HepG2 (cell line): ENCODE measurements at regions not wholly inside any gene's neighbourhood (a gene's known extent, or its start where the extent isn't known, plus 50 kb on each side); places are given as distances from the start of the nearest gene placed in this dataset.

Experiments
- ATAC-seq: fragments of 200-7000 bp; cut with Tn5 transposase; 3 replicates; pipeline ENCODE4 v1.9.1; 2020; ENCODE audit warnings: mild to moderate bottlenecking, moderate library complexity
- BruUV-seq: library from RNA; stranded (reverse); fragments of 400-500 nt; replicated peaks from 2 replicates; lab custom pipeline; 2021; lab: Mats Ljungman, UMichigan
- CTCF ChIA-PET: fragments of 300-600 bp; formaldehyde crosslinking; extraction: SDS; loops from one replicate; lab custom pipeline; 2021; ENCODE audit warnings: low total read pairs, inconsistent platforms, low intra/inter-chr PET ratio; lab: Yijun Ruan, JAX
- POLR2A ChIA-PET: fragments of 350-600 bp; sonication (Branson Sonifier 250); formaldehyde crosslinking; loops from one replicate; lab custom pipeline; 2020; ENCODE audit warnings: antibody characterized with exemption, inconsistent platforms; lab: Yijun Ruan, JAX
- DNase-seq: peaks from one replicate; pipeline ENCODE4 v3.0.0-alpha.2; 2015; ENCODE audit warnings: low spot score
- FAIRE-seq: peaks from 3 replicates; lab custom pipeline; 2011; peaks lifted over from hg19 to GRCh38; lab: Jason Lieb, UNC
- H2AFZ ChIP-seq: one replicate; pipeline ENCODE4 v1.6.1; 2011; ENCODE audit warnings: low read length, inconsistent platforms
- H3K27ac ChIP-seq: fragments of 300-600 bp; 3 replicates; pipeline ENCODE4 v1.8.0; 2011; ENCODE audit warnings: mixed run types, mild to moderate bottlenecking, mixed read lengths, low read length, inconsistent platforms; ENCODE audit not compliant: insufficient read depth; ENCODE audit errors: extremely low read length
- H3K27me3 ChIP-seq, 2 experiments: fragments of 200-600 bp in 1 of 2; 2 replicates in 1 of 2; 3 replicates in 1 of 2; pipeline versions ENCODE4 v1.6.0 to v1.8.0; 2011; ENCODE audit warnings: low read length in 2 of 2, mild to moderate bottlenecking in 2 of 2, moderate library complexity in 2 of 2, inconsistent platforms in 1 of 2; ENCODE audit not compliant: insufficient read depth in 2 of 2, control insufficient read depth in 1 of 2
- H3K36me3 ChIP-seq, 2 experiments: fragments of 200-600 bp in 1 of 2; replicated peaks in 1 of 2; 2 replicates in 1 of 2; 3 replicates in 1 of 2; pipeline versions ENCODE4 v1.5.1 to v1.8.0; 2011; ENCODE audit warnings: low read length in 2 of 2, inconsistent platforms in 1 of 2; ENCODE audit not compliant: insufficient read depth in 2 of 2, control insufficient read depth in 1 of 2
- H3K4me1 ChIP-seq: 2 replicates; pipeline ENCODE4 v1.5.1; 2012; ENCODE audit warnings: low read length, inconsistent platforms; ENCODE audit not compliant: insufficient read depth
- H3K4me2 ChIP-seq: 2 replicates; pipeline ENCODE4 v1.6.0; 2011; ENCODE audit warnings: low read depth, low read length, inconsistent platforms
- H3K4me3 ChIP-seq, 3 experiments: fragments of 200-600 bp in 1 of 3; sonication (generic), shearing (Covaris generic) in 1 of 3; replicated peaks in 1 of 3; 2 replicates each; pipeline ENCODE4 v1.5.1; 2011 to 2016; ENCODE audit warnings: low read length in 3 of 3, inconsistent platforms in 2 of 3, low read depth in 2 of 3, mild to moderate bottlenecking in 2 of 3, control low read depth in 1 of 3, mixed read lengths in 1 of 3; ENCODE audit not compliant: insufficient read depth in 1 of 3
- H3K79me2 ChIP-seq: one replicate; pipeline ENCODE4 v1.6.1; 2011; ENCODE audit warnings: low read length, inconsistent platforms; ENCODE audit not compliant: insufficient read depth
- H3K9ac ChIP-seq: 2 replicates; pipeline ENCODE4 v1.6.0; 2011; ENCODE audit warnings: mild to moderate bottlenecking, low read depth, low read length, inconsistent platforms; ENCODE audit not compliant: insufficient read depth
- H3K9me3 ChIP-seq: 2 replicates; pipeline ENCODE4 v1.5.1; 2012; ENCODE audit warnings: mild to moderate bottlenecking, low read length
- H4K20me1 ChIP-seq: 2 replicates; pipeline ENCODE4 v1.6.0; 2011; ENCODE audit warnings: inconsistent platforms, mild to moderate bottlenecking, low read length, moderate library complexity; ENCODE audit not compliant: insufficient read depth
- DNMT1 ChIP-seq: sonication (generic); formaldehyde crosslinking; IDR thresholded peaks from 2 replicates; pipeline ENCODE4 v1.5.1; 2020; ENCODE audit warnings: mild to moderate bottlenecking, missing genetic modification reagents
- GATAD2A ChIP-seq: IDR thresholded peaks from 2 replicates; pipeline ENCODE4 v1.6.1; 2016
- KLF9 ChIP-seq: IDR thresholded peaks from 2 replicates; pipeline ENCODE4 v1.6.1; 2016; ENCODE audit warnings: low read depth
- MATR3 ChIP-seq: sonication (generic); formaldehyde crosslinking; IDR thresholded peaks from 2 replicates; pipeline ENCODE4 v1.4.0; 2020; ENCODE audit warnings: missing genetic modification reagents
- RBM22 ChIP-seq: fragments of 200-400 bp; formaldehyde crosslinking; optimal IDR thresholded peaks from 2 replicates; pipeline ENCODE3; 2017; ENCODE audit warnings: mild to moderate bottlenecking, low read length, moderate library complexity
- ZFP41 ChIP-seq: sonication (generic); formaldehyde crosslinking; IDR thresholded peaks from 2 replicates; pipeline ENCODE4 v1.4.0; 2020; ENCODE audit warnings: mild to moderate bottlenecking, missing genetic modification reagents, borderline replicate concordance
- ZNF543 ChIP-seq: sonication (generic); formaldehyde crosslinking; IDR thresholded peaks from 2 replicates; pipeline ENCODE4 v1.4.0; 2020; ENCODE audit warnings: mild to moderate bottlenecking, missing genetic modification reagents
- ZNF570 ChIP-seq: sonication (generic); formaldehyde crosslinking; IDR thresholded peaks from 2 replicates; pipeline ENCODE4 v1.4.0; 2020; ENCODE audit warnings: mild to moderate bottlenecking, missing genetic modification reagents, borderline replicate concordance
- ZNF572 ChIP-seq: sonication (generic); formaldehyde crosslinking; IDR thresholded peaks from 2 replicates; pipeline ENCODE4 v1.5.1; 2020; ENCODE audit warnings: mild to moderate bottlenecking, missing genetic modification reagents
- ZNF577 ChIP-seq: sonication (generic); formaldehyde crosslinking; IDR thresholded peaks from 2 replicates; pipeline ENCODE4 v1.4.0; 2020; ENCODE audit warnings: mild to moderate bottlenecking, low read depth, missing genetic modification reagents, borderline replicate concordance
- ZNF674 ChIP-seq: sonication (generic); formaldehyde crosslinking; IDR thresholded peaks from 2 replicates; pipeline ENCODE4 v1.5.0; 2020; ENCODE audit warnings: low read depth, mild to moderate bottlenecking, missing genetic modification reagents
- WGBS: methylation state at CpG from one replicate; pipeline ENCODE4 v1.1.6; 2017; ENCODE audit warnings: low lambda C conversion rate; 5-methylcytosine and 5-hydroxymethylcytosine counted together
- in situ Hi-C: cut with HindIII; loops from 2 replicates; pipeline ENCODE4 v1.10.0; 2017; ENCODE audit warnings: low pct_unique_long_range_greater_than_20kb; ENCODE audit not compliant: extremely low pct_ligation_motif_present
- intact Hi-C: fragments of 100-400 bp; cut with micrococcal nuclease; formaldehyde crosslinking; loops from one replicate; pipeline ENCODE4 v1.10.0; 2022; ENCODE audit not compliant: unreplicated experiment
- TF ChIP-seq, protein P1 (sequence below): sonication (generic); formaldehyde crosslinking; IDR thresholded peaks from 2 replicates; pipeline ENCODE4 v1.4.0; 2020; ENCODE audit warnings: missing genetic modification reagents
- TF ChIP-seq, protein P2 (sequence below): sonication (generic); formaldehyde crosslinking; IDR thresholded peaks from 2 replicates; pipeline ENCODE4 v1.4.0; 2020; ENCODE audit warnings: missing genetic modification reagents, mild to moderate bottlenecking, borderline replicate concordance
- TF ChIP-seq, protein P3 (sequence below): sonication (generic); formaldehyde crosslinking; IDR thresholded peaks from 2 replicates; pipeline ENCODE4 v1.4.0; 2020; ENCODE audit warnings: missing genetic modification reagents
- TF ChIP-seq, protein P4 (sequence below): IDR thresholded peaks from 2 replicates; pipeline ENCODE4 v1.6.1; 2016; ENCODE audit warnings: missing compliant biosample characterization, missing genetic modification reagents, borderline replicate concordance
- TF ChIP-seq, protein P5 (sequence below): sonication (generic); formaldehyde crosslinking; IDR thresholded peaks from 2 replicates; pipeline ENCODE4 v1.4.0; 2020; ENCODE audit warnings: mild to moderate bottlenecking, missing genetic modification reagents

DNA sequence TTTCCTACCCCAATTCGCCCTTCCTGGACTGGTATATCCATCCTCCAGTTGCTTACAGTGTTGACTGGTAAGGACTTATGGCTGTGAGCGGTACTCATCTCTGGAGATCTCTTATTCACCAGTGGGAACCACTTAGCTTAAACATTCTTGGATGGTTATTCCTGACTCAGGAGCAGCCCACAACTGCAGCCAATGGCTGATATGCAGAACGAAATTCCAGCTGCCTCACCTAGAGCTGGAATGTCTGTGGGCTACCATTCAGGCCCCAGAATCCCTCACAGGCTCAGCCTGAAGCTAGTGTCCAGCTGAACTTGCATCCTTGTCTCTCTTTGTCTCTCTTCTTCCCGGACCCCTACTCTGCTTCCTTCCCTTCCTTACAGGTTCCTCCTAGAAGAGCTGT, 138.9 kb upstream of the SMIM31 start:
- no peaks in the 10 kb centered on the region for H3K4me1 ChIP-seq
- no peaks in the 10 kb centered on the region for H3K36me3 ChIP-seq
- H3K79me2 ChIP-seq: no peaks in the 10 kb centered on the region
- H3K4me3 ChIP-seq: no peak overlapping the region
- H3K4me2 ChIP-seq: no peak overlapping the region
- DNase-seq: no peak
- in situ Hi-C loops: no loop called here
- FAIRE-seq: no peak
- no peaks in the 10 kb centered on the region for H3K9me3 ChIP-seq
- ChIA-PET POLR2A (no interaction called here), CTCF (no interaction called here)
- H3K27me3 ChIP-seq: no peaks in the 10 kb centered on the region
- no peak for ATAC-seq
- H3K27ac ChIP-seq: no peak overlapping the region
- H4K20me1 ChIP-seq: no peaks in the 10 kb centered on the region
- no TSS peak for BruUV-seq
- WGBS: 0% methylated on average over 3 of the region's 4 CpGs
- H2AFZ ChIP-seq: no peak overlapping the region
- intact Hi-C loops: no loop called here
- H3K9ac ChIP-seq: no peak overlapping the region
- TF ChIP-seq MATR3 (CRISPR knock-in tag) (no peak), ZNF570 (CRISPR knock-in tag) (no peak), ZFP41 (no peak), KLF9 (CRISPR knock-in tag) (no peak), ZNF674 (CRISPR knock-in tag) (no peak), RBM22 (no peak), ZNF543 (no peak), DNMT1 (CRISPR knock-in tag) (no peak), GATAD2A (CRISPR knock-in tag) (no peak), ZNF572 (CRISPR knock-in tag) (no peak), ZNF577 (CRISPR knock-in tag) (no peak)
- TF ChIP-seq, protein P1, sequence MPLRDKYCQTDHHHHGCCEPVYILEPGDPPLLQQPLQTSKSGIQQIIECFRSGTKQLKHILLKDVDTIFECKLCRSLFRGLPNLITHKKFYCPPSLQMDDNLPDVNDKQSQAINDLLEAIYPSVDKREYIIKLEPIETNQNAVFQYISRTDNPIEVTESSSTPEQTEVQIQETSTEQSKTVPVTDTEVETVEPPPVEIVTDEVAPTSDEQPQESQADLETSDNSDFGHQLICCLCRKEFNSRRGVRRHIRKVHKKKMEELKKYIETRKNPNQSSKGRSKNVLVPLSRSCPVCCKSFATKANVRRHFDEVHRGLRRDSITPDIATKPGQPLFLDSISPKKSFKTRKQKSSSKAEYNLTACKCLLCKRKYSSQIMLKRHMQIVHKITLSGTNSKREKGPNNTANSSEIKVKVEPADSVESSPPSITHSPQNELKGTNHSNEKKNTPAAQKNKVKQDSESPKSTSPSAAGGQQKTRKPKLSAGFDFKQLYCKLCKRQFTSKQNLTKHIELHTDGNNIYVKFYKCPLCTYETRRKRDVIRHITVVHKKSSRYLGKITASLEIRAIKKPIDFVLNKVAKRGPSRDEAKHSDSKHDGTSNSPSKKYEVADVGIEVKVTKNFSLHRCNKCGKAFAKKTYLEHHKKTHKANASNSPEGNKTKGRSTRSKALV (CRISPR knock-in tag): no peak
- TF ChIP-seq, protein P2, sequence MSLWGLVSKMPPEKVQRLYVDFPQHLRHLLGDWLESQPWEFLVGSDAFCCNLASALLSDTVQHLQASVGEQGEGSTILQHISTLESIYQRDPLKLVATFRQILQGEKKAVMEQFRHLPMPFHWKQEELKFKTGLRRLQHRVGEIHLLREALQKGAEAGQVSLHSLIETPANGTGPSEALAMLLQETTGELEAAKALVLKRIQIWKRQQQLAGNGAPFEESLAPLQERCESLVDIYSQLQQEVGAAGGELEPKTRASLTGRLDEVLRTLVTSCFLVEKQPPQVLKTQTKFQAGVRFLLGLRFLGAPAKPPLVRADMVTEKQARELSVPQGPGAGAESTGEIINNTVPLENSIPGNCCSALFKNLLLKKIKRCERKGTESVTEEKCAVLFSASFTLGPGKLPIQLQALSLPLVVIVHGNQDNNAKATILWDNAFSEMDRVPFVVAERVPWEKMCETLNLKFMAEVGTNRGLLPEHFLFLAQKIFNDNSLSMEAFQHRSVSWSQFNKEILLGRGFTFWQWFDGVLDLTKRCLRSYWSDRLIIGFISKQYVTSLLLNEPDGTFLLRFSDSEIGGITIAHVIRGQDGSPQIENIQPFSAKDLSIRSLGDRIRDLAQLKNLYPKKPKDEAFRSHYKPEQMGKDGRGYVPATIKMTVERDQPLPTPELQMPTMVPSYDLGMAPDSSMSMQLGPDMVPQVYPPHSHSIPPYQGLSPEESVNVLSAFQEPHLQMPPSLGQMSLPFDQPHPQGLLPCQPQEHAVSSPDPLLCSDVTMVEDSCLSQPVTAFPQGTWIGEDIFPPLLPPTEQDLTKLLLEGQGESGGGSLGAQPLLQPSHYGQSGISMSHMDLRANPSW: no peak
- TF ChIP-seq, protein P3, sequence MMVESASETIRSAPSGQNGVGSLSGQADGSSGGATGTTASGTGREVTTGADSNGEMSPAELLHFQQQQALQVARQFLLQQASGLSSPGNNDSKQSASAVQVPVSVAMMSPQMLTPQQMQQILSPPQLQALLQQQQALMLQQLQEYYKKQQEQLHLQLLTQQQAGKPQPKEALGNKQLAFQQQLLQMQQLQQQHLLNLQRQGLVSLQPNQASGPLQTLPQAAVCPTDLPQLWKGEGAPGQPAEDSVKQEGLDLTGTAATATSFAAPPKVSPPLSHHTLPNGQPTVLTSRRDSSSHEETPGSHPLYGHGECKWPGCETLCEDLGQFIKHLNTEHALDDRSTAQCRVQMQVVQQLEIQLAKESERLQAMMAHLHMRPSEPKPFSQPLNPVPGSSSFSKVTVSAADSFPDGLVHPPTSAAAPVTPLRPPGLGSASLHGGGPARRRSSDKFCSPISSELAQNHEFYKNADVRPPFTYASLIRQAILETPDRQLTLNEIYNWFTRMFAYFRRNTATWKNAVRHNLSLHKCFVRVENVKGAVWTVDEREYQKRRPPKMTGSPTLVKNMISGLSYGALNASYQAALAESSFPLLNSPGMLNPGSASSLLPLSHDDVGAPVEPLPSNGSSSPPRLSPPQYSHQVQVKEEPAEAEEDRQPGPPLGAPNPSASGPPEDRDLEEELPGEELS (CRISPR knock-in tag): no peak
- TF ChIP-seq, protein P4, sequence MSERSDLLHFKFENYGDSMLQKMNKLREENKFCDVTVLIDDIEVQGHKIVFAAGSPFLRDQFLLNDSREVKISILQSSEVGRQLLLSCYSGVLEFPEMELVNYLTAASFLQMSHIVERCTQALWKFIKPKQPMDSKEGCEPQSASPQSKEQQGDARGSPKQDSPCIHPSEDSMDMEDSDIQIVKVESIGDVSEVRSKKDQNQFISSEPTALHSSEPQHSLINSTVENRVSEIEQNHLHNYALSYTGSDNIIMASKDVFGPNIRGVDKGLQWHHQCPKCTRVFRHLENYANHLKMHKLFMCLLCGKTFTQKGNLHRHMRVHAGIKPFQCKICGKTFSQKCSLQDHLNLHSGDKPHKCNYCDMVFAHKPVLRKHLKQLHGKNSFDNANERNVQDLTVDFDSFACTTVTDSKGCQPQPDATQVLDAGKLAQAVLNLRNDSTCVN: no peak
- TF ChIP-seq, protein P5, sequence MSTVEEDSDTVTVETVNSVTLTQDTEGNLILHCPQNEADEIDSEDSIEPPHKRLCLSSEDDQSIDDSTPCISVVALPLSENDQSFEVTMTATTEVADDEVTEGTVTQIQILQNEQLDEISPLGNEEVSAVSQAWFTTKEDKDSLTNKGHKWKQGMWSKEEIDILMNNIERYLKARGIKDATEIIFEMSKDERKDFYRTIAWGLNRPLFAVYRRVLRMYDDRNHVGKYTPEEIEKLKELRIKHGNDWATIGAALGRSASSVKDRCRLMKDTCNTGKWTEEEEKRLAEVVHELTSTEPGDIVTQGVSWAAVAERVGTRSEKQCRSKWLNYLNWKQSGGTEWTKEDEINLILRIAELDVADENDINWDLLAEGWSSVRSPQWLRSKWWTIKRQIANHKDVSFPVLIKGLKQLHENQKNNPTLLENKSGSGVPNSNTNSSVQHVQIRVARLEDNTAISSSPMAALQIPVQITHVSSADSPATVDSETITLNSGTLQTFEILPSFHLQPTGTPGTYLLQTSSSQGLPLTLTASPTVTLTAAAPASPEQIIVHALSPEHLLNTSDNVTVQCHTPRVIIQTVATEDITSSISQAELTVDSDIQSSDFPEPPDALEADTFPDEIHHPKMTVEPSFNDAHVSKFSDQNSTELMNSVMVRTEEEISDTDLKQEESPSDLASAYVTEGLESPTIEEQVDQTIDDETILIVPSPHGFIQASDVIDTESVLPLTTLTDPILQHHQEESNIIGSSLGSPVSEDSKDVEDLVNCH: no peak
